ENCODE measurements at regions not wholly inside any gene's neighbourhood (a gene's known extent, or its start where the extent isn't known, plus 50 kb on each side); places are given as distances from the start of the nearest gene placed in this dataset.

DNA sequence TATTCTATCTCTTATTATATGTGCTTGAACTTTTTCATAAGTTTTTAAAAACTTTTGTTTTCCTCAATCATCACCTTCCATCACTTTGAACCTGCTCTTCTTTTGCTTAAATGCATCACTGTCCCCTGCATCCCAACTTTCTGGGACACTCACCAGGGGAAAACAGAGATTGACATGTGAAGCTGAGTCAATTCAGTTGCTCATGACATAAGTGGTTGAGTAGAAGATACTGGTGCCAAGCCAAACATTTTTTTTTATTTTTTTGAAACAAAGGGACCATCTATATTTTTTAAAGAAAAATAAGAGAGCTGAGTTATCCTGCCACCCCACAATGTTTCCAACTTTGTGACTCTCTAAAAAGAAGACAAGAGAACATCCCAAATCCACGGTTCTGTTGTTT is 61.8 kb upstream of the AHR start:
- no peak for DNase-seq (ENCODE audit: low read depth)

DNA sequence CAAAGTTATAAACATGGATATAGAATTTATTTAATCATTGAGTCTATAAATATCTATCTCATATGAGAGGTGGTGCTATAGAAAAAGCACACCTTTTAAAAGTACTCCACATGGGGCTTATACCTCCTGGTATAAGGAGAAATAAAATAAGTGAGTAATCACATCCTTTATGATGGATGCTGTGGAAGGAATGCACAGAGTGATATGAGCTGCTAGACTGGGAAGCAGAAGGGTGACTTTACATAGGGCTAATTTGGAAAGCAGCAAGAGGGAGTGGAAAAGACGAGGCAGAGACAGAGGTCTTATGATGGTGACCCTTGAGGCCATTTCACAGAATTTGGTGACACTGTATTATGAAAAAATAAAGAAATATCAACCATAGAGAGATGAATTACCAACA is 59.4 kb upstream of the AHR start:
- no peak for DNase-seq (ENCODE audit: low read depth)

DNA sequence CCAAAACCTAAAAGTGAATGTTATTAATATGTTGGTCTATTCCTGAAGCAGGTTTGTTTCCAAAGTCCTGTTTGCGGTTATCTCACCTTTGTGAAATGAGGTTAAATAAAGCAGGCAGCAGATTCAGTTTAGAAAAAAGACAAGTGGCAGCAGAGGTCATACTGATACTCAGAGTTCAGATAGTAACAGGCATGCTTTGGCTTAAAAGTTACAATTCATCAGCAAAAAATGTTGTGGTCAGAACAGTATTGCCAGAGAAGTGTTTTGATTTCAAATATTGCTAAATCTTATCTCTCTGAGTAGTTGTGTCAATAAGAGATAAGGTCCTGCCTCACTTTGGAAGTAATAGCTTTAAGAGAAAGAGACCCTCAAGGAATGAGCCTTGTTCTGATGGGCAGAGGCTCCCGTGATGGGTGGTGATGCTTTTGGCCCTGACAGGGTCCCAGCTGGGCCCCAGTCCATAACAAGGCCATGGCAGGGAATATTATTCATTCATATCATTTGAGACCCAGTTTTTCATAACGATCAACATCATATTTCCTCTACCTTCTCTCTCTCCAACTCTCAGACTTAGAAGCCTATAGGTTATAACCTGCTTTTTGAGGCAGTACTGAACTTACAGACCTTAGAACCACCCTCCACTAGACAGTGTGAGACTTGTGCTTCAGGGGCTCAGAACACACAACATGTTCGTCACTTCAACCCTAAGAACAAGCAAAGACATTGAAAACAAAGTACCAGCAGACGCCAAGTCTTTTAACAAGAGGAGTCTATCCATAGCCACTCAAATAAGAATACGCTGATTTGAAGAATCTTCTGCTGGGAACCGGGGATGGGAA is 58.5 kb upstream of the AHR start:
- DNase-seq (ENCODE audit: low read depth) = no peak

DNA sequence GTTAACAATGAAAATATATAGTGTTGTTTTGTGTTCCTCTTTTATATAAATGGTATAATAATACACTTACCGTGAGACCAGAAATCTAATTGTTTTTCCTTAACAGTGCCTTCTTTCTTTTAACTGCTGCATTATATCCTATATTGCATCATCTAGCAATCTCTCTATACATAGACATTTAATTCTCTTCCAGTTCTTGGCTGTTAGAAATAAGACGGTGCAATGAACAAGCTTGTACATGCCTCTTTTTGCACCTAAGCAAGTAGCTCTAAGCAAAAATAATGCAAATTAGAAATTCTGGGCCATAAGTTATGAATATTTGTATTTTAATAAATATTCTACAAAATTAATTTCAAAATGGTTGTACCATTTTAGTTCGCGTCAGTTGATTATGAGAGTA is 55.9 kb upstream of the AHR start:
- no peak for DNase-seq (ENCODE audit: low read depth)

DNA sequence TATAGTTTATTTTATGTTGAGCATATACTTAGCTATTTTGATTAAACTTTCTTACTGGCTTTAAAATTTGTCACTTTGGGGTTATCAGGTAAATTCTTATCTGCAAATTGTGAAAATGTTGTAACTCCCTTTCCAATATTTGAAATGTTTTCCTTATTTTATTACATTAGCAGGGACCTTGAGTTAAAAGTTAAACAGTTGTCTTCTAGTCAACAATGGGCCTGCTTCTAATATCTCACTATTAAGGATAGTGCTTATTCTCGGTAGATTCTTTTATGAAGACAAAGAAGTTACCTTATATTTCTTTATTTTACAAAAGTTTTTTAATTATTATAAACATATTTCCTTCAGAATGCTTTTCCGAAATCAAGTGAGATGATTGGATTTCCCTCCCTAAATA is 53.7 kb upstream of the AHR start:
- DNase-seq (ENCODE audit: low read depth) = no peak

DNA sequence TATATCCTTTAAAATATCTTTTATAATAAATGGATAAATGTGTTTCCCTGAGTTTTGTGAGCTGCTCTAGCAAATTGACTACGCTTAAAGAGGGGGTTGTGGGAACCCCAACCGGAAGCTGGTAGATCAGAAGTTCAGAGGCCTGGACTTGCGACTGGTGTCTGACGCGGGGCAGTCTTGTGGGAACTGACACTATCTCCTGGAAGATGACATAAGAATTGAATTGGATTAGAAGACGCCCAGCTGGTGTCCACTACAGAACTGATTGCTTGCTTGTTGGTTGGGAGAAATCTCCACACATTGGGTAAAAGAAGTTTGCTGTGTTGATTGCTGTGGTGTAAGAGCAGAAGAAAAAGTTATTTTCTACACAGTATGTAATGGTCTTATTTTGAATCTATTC is 51.1 kb upstream of the AHR start:
- DNase-seq (ENCODE audit: low read depth) = no peak

DNA sequence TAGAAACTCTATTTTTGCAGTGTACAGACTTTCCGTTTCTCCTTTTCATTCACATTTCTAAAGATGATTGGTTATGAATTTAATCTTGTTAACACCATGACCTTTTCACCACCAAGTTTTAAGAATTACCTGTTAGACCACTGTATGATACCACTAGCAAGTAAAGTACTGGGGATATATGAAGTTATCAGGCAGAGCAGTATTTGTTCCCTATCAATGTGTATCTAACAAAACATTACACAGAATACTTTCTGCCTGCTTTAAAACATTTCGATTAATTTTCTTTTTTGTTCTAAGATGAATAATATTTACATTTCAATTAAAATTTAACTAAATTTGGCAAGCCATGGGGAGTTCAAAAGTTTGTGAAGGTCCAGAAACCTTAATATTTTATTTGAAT is 49.9 kb upstream of the AHR start:
- DNase-seq (ENCODE audit: low read depth) = no peak

Data from stimulated activated CD8-positive, alpha-beta memory T cell treated with anti-CD3 and anti-CD28 coated beads, Interleukin-15, amount 100 ng/mL, for 1 hour (primary cell).